GM21381 (cell line): ENCODE measurements at regions not wholly inside any gene's neighbourhood (a gene's known extent, or its start where the extent isn't known, plus 50 kb on each side); places are given as distances from the start of the nearest gene placed in this dataset.
"Not testable (repeated sequence)": the region's sequence is repeated elsewhere in the genome, so short reads cannot be mapped to it uniquely, and the experiment has no call there.

Experiments used
- ATAC-seq: cut with Tn5 transposase; IDR thresholded peaks from one replicate; pipeline ENCODE4 v1.9.1; 2021; ENCODE audit warnings: mild to moderate bottlenecking, moderate library complexity; ENCODE audit not compliant: unreplicated experiment

DNA sequence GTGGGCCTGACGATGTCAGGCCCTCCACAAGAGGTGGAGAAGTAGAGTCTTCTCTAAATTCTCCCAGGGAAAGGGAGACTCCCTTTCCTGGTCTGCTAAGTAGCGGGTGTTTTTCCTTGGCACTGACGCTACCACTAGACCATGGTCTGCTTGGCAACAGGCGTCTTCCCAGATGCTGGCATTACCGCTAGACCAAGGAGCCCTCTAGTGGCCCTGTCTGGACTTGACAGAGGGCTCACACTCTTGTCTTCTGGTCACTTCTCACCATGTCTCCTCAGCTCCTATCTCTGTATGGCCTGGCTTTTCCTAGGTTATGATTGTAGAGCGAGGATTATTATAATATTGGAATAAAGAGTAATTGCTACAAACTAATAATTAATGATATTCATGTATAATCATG is 51.1 kb upstream of the RASSF6 start:
- not testable (repeated sequence) for ATAC-seq

DNA sequence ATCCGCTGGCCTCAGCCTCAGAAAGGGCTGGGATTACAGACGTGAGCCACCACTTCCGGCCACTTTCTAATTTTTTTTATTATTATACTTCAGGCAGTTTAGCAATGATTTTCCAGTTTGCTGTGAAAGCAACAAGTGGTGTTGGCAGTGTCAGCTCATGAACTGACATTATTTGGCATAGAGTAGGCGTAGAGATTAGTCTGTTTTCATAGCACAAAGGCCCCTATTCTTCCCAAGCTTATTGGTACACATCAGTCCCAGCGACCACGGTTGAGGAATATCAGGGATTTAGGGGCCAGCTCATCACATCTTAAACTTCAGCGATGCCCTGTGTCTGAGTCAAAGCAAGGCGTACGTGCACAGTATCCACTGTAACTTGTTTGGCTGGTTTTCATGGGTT is 53.0 kb upstream of the RASSF6 start:
- ATAC-seq = no peak

DNA sequence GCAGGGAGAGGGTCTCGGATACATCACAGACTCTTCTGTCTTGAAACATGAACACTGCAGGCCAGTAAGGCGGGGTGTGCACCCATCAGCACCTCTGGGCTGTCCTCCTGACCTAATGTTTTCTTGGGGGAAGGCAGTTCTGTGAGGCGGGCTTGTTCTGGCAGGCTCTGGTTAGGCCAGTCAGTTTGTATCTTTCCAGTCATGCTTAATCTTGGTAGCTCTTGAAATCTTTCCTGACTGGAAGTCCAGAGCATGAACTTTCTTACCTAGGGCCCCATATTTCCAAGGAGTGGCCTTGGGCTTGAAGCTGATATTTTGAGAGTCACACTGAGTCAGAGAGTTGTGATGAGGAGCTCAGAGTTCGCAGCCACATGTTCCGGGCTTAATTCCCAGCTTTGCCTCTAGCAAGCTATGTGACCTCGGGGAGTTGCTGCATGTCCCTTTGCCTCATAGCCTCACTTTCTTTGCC is 54.2 kb upstream of the RASSF6 start:
- ATAC-seq = no peak

DNA sequence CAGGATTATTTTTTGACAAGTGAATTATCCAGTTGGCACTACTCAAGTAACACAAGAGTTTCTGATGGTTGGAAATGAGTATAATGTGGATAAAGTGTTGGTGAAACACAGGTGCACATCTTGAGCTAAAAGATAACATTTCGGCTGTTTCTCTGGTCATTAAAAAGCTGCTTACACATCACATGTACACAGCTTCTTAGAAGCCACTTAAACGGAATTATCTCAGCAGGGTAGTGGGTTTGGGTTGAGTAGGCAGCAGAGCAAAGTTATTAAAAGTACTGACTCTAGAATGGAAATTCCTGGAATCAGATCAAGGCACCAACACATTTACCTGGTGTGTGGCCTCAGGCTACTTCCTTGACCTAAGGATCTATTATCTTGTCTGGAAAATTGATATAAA is 55.4 kb upstream of the RASSF6 start:
- ATAC-seq = no peak

DNA sequence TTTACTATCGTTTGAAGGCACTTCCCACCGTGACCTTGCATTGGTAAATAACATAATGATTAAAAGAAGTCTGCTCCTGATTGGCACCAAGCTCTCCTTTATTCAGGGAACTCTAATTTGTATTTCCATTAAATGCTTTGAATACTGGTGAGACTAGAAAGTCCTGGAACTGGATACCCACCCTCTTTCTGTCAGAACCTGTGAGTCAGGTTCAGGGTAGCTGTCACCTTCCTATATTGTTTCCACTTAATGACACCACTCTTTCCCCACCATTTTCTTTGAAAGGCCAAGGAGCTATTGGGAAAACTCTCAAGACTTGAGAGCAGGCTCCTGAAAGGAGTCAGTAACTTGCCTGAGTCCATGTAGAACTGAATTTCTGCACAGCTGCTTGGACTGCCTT is 55.9 kb upstream of the RASSF6 start:
- no peak for ATAC-seq

DNA sequence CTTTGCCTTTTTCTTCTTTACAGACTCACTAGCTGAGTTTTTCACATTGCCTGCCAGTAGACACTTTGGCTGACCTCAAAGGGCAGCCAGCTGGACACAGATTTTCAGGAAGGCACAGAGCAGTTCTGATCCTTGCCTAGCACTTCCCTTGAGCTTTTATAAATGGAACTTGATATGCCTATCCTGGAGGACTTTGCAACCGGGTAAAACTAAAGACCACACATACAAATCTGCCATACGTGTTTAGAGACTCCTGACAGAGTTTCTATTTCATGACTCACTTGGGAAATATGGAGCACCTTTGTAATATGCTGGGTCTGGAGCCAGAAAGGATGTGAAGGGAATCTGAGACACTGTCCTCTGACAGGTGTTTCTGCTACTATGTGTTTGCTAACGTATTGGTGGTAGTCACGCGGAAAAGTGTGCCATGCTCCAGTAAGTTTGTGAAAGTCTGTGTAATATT is 56.7 kb upstream of the RASSF6 start:
- peak; percentile 79 for ATAC-seq

DNA sequence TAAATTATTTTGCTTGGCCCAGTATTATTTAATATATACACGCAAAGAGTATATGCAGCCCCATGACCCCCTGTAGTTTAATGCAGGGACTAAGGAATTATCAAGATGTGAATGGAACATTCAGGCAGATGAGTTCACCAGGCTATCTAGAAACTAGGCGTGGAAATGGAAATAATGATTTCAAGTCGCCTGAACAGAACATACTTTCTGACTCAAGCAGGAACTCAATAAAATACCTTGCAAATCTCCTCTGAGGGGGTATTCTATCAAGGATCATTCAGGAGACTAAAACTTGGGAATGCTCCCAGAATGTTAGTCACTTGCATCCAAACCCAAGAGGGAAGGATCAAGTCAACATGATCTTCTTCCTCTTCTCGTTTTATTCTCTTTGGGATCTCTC is 59.6 kb upstream of the RASSF6 start:
- no peak for ATAC-seq

DNA sequence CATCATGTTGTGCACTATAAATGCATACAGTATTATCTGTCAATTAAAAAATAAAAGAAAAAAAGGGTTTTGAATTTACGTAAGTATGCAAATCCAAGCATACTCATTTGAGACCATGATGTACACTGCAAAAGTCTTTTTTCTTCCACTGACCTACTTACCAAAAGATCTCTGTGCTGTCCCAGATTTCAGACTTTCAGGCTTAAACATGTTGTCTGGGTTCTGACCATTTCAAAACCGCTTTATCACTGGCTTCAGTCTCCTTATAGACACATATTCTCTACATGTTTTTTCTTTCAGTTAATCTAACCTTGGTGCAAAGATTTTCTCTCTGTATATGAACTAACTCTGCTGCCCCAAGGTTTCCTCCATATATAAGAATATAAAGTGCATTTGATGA is 58.6 kb upstream of the CXCL8 start:
- no peak for ATAC-seq

DNA sequence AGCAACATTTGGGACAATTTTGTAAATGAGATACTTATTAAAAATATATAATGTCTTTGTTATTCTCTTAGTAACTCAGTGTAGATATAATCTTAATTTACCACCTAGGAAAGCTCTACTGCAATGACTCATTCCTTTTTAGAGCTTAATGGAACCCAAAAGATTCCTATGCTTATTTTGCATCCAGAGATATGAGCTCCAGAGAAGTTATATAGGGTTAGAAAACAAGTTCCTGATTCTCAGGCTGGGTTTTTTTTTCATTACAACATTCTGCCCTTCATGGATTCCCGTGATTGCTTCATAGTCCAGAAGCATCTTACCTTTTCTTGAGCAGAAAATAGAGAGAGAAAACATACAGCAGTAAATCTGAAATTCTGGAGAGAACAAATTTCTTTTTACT is 57.9 kb upstream of the CXCL8 start:
- ATAC-seq = no peak

DNA sequence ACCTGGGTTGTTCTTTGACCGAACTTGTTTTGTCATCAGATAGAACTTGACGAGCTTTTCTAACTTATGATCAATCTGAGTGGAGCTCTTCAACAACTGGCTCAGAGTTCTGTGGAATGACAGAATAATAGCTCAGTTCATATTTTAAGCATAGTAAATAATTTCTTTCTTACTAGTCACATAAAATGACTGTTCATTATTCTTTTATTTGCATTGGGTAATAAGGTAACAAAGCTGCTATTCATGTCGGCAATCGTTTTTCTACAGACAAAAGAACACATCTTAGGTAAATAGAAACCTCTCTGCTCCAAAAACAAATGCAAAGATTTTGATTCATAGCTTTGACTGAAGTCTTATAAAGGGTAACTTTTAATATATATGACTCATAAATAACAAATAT is 57.3 kb upstream of the CXCL8 start:
- ATAC-seq = no peak

DNA sequence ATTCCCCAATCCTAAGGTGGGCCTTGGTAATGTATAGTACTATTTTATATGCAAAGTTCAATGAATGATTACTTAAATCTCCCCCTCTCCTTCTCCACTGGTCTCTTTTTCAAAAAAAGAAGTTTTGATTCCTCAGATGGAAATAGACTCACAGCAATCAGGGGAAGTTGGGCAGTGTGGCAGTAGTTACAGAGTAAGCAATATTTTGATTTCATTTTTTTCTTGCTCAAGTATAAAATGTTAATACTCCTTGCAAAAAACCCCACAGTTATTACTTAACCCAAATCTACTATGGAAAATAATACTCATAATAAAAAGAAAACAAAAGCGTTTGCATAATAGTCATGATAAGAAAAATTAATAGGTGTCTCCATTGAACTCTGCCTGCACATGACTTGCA is 56.9 kb upstream of the CXCL8 start:
- ATAC-seq = no peak

DNA sequence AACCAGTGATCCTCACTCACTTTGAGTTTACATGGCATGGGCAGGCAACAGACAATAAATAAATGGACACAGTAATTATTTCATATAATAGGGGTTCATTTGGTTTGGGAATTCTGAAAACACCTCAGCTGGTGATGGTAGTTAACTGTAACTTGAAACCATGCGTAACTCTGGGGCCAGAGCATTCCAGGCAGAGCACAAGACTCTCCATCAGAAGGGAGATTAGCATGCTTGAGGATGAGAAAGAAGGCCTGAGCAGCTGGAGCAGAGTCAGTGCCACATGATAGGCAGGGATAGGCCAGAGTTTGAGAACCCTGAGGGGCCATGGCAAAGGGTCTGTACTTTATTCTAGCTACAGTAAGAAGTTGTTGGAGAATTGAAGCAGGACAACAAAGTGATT is 56.3 kb upstream of the CXCL8 start:
- no peak for ATAC-seq

DNA sequence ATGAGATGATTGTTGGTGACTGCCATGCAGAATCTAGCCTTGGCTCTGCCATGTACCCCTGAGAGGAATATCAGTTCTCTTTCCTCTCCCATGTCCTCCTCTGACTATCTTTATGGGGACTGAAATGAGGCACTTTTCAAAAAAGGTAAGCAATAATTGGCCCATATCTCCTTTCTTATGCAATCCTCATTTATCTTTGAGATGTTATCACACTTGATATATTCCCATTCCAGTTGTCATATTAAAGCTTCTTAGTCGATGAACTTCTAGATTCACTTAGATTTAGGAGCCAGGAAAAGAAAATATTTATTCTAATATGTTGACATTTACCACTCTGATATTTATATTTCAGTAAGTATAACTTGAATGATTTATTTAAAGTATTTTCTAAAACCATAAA is 55.3 kb upstream of the CXCL8 start:
- ATAC-seq = no peak

DNA sequence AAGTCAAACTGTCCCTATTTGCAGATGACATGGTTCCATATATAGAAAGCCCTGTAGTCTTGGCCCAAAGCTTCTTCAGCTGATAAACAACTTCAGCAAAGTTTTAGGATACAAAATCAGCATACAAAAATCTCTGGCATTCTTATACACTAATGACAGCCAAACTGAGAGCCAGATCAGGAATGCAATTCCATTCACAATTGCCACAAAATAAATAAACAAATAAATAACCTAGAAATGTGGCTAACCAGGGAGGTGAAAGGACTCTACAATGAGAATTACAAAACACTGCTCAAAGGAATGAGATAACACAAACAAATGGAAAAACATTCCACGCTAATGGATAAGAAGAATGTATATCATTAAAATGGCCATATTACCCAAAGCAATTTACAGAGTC is 52.9 kb upstream of the CXCL8 start:
- no peak for ATAC-seq

DNA sequence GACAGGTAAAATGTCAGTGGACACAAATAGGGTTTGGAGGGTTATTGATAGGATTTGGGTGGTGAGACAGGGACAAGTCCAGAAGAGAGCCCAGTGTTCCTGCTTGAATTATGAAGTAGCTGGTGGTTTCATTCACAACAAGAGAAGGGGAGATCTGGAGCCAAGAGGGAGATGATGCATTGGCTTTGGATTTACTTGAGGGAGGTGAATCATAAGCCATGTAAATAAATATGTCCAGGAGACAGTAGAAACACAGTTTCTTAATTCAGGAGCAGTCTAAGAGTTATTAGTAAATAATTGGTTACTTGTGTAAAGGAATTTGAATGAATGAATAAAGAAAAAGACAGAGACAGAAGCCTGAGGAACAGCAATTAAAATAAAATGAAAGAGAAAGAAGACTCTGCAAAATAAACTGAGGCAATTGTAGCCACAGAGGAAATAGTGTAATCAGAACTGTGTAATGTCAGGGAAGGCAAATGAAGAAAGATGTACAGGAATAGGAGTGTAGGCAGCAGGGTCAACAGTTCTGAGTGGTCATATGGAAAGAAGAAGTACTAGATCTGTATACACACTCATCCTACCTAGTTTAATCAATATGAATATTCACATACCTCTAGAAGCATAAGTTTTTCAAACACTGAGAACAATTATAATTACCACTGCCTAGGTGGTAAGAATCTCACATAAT is 50.2 kb upstream of the CXCL8 start:
- ATAC-seq = no peak
